CD14-positive monocyte (primary cell): ENCODE measurements at regions not wholly inside any gene's neighbourhood (a gene's known extent, or its start where the extent isn't known, plus 50 kb on each side); places are given as distances from the start of the nearest gene placed in this dataset.

Experiments used
- DNase-seq, 3 donors: peaks; one replicate each; pipeline ENCODE4 v3.0.0-alpha.2; 2011 to 2022
- H2AFZ ChIP-seq: 2 replicates; pipeline ENCODE4 v1.6.0; 2012; ENCODE audit warnings: mild to moderate bottlenecking, low read depth, low read length, inconsistent platforms; ENCODE audit not compliant: insufficient read depth, poor library complexity, severe bottlenecking
- H3K27ac ChIP-seq, 2 donors: 1 replicate in 1 of 2; 2 replicates in 1 of 2; pipeline ENCODE4 v1.5.1; 2012 to 2013; ENCODE audit warnings: low read length in 2 of 2, control low read depth in 1 of 2, inconsistent platforms in 1 of 2, low read depth in 1 of 2, mild to moderate bottlenecking in 1 of 2
- H3K27me3 ChIP-seq, 2 donors: one replicate each; pipeline versions ENCODE4 v1.6.0 to v1.6.1; 2011 to 2013; ENCODE audit warnings: low read length in 2 of 2; ENCODE audit not compliant: control insufficient read depth in 2 of 2, insufficient read depth in 2 of 2
- H3K36me3 ChIP-seq, 2 donors: replicated peaks in 1 of 2; 1 replicate in 1 of 2; 2 replicates in 1 of 2; pipeline versions ENCODE4 v1.5.1 to v1.6.1; 2012 to 2013; ENCODE audit warnings: low read length in 2 of 2, control low read depth in 1 of 2, inconsistent platforms in 1 of 2, mild to moderate bottlenecking in 1 of 2; ENCODE audit not compliant: insufficient read depth in 2 of 2, control insufficient read depth in 1 of 2
- H3K4me1 ChIP-seq, 2 donors: 1 replicate in 1 of 2; 2 replicates in 1 of 2; pipeline versions ENCODE4 v1.5.1 to v1.6.1; 2012 to 2013; ENCODE audit warnings: low read length in 2 of 2, control low read depth in 1 of 2, inconsistent platforms in 1 of 2, mild to moderate bottlenecking in 1 of 2, moderate library complexity in 1 of 2; ENCODE audit not compliant: insufficient read depth in 2 of 2, control insufficient read depth in 1 of 2
- H3K4me2 ChIP-seq: replicated peaks from 2 replicates; pipeline ENCODE3; 2012; ENCODE audit warnings: low read length, moderate library complexity, mild to moderate bottlenecking; ENCODE audit not compliant: poor library complexity, severe bottlenecking; ENCODE audit errors: extremely low read depth
- H3K4me3 ChIP-seq, 3 experiments: fragments of 200-600 bp in 1 of 3; sonication (generic) in 1 of 3; replicated peaks in 1 of 3; 1 replicate in 2 of 3; 2 replicates in 1 of 3; pipeline ENCODE4 v1.5.1; 2011 to 2013; ENCODE audit warnings: low read length in 3 of 3, mild to moderate bottlenecking in 3 of 3, control low read depth in 2 of 3, low read depth in 2 of 3, inconsistent platforms in 1 of 3, moderate library complexity in 1 of 3
- H3K79me2 ChIP-seq: 2 replicates; pipeline ENCODE4 v1.6.0; 2012; ENCODE audit warnings: mild to moderate bottlenecking, control low read depth, inconsistent platforms, low read length, moderate library complexity; ENCODE audit not compliant: insufficient read depth
- H3K9ac ChIP-seq: 2 replicates; pipeline ENCODE4 v1.6.0; 2017; ENCODE audit warnings: low read length, mild to moderate bottlenecking; ENCODE audit not compliant: insufficient read depth, poor library complexity, severe bottlenecking
- H3K9me3 ChIP-seq, 2 donors: replicated peaks in 1 of 2; 1 replicate in 1 of 2; 2 replicates in 1 of 2; pipeline versions ENCODE4 v1.5.1 to v1.6.1; 2012 to 2013; ENCODE audit warnings: low read length in 2 of 2, control low read depth in 1 of 2; ENCODE audit not compliant: control insufficient read depth in 1 of 2, insufficient read depth in 1 of 2
- H4K20me1 ChIP-seq: 2 replicates; pipeline ENCODE4 v1.6.0; 2012; ENCODE audit warnings: mild to moderate bottlenecking, low read length, control low read depth, moderate library complexity; ENCODE audit not compliant: insufficient read depth
- H3K27ac Mint-ChIP-seq, 7 donors: one replicate each; pipeline ENCODE4 v1.8.0; 2020; ENCODE audit warnings: mild to moderate bottlenecking in 7 of 7, mixed read lengths in 7 of 7, moderate library complexity in 6 of 7, inconsistent platforms in 2 of 7
- H3K27me3 Mint-ChIP-seq, 3 donors: one replicate each; pipeline ENCODE4 v1.8.0; 2021 to 2022; ENCODE audit warnings: low read depth in 3 of 3, mild to moderate bottlenecking in 3 of 3, mixed read lengths in 3 of 3, moderate library complexity in 3 of 3, inconsistent platforms in 1 of 3
- H3K36me3 Mint-ChIP-seq, 2 donors: one replicate each; pipeline ENCODE4 v1.8.0; 2020; ENCODE audit warnings: mixed read lengths in 2 of 2, inconsistent platforms in 1 of 2, mild to moderate bottlenecking in 1 of 2
- H3K4me1 Mint-ChIP-seq: one replicate; pipeline ENCODE4 v1.8.0; 2020; ENCODE audit warnings: mild to moderate bottlenecking, mixed read lengths
- H3K4me3 Mint-ChIP-seq, 2 donors: one replicate each; pipeline ENCODE4 v1.8.0; 2020; ENCODE audit warnings: mild to moderate bottlenecking in 2 of 2, mixed read lengths in 2 of 2, moderate library complexity in 1 of 2
- H3K9me3 Mint-ChIP-seq, 7 donors: one replicate each; pipeline ENCODE4 v1.8.0; 2020 to 2022; ENCODE audit warnings: mixed read lengths in 7 of 7, mild to moderate bottlenecking in 6 of 7, moderate library complexity in 6 of 7, inconsistent platforms in 2 of 7
- WGBS: methylation state at CpG from one replicate; pipeline ENCODE4 v1.1.5; 2013; ENCODE audit warnings: missing lambda C conversion rate; ENCODE audit not compliant: insufficient coverage; 5-methylcytosine and 5-hydroxymethylcytosine counted together
- intact Hi-C, 2 donors: fragments of 100-400 bp; cut with micrococcal nuclease; formaldehyde crosslinking; loops; one replicate each; pipeline versions ENCODE4 v1.15.0 to v1.15.1; 2023
- TF ChIP-seq, protein P1 (sequence below): fragments of 200-600 bp; IDR thresholded peaks from one replicate; pipeline ENCODE4 v1.8.0; 2022; ENCODE audit warnings: antibody characterized with exemption, mild to moderate bottlenecking

DNA sequence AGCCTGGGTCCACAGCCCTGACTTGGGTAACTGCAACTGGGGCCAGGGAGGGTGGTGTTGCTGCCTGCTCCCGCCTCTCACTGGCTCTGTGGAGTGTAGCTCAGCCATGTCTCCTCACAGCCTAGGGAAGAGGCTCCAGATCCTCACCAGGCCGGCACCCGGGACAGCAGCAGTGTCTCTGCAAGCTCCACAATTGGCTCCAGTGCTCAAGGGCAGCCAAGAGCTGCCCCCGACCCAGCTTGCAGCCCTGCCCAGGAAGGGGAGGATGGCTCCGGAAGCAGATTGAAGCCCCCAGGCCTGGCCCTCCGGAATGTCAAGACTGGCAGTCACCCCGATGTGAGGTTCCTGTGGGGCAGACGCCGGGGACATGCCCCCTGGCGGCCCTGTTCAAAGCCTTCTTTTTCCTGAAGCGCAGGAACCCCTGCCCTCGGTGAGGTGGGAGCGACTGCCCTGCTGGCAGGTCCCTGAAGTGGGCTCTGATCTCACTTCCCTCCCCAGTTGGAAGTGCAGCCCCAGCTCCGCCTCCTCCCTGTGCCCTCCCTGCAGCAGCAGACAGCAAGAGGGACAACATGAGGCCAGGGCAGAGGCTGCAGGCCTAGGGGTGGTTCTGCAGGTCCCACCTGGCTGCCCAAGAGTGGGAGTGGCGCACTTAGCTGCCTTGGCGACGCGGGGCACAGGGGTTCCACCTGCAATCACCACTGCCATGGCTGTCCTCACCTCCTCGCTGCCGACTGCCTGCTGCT lies 816.2 kb upstream of the LUZP2 start:
- Histone ChIP-seq H3K4me1 (no peaks in the 10 kb centered on the region), H3K36me3 (no peaks in the 10 kb centered on the region), H3K9me3 (peaks cover 0 to 20% of the 10 kb centered on the region in 2 donors), H3K27ac (no peak overlapping the region), H3K4me2 (no peak overlapping the region), H3K9ac (no peak overlapping the region), H3K27me3 (no peaks in the 10 kb centered on the region), H3K4me3 (no peak overlapping the region), H3K79me2 (no peaks in the 10 kb centered on the region), H2AFZ (no peak overlapping the region), H4K20me1 (no peaks in the 10 kb centered on the region)
- intact Hi-C loops = no loop called here
- no peak overlapping the region for H3K27ac Mint-ChIP-seq
- DNase-seq = no peak
- no peaks in the 10 kb centered on the region for H3K4me1 Mint-ChIP-seq
- H3K4me3 Mint-ChIP-seq = no peak overlapping the region
- TF ChIP-seq, protein P1, sequence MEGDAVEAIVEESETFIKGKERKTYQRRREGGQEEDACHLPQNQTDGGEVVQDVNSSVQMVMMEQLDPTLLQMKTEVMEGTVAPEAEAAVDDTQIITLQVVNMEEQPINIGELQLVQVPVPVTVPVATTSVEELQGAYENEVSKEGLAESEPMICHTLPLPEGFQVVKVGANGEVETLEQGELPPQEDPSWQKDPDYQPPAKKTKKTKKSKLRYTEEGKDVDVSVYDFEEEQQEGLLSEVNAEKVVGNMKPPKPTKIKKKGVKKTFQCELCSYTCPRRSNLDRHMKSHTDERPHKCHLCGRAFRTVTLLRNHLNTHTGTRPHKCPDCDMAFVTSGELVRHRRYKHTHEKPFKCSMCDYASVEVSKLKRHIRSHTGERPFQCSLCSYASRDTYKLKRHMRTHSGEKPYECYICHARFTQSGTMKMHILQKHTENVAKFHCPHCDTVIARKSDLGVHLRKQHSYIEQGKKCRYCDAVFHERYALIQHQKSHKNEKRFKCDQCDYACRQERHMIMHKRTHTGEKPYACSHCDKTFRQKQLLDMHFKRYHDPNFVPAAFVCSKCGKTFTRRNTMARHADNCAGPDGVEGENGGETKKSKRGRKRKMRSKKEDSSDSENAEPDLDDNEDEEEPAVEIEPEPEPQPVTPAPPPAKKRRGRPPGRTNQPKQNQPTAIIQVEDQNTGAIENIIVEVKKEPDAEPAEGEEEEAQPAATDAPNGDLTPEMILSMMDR = no peak
- H3K27me3 Mint-ChIP-seq = peaks cover 0 to 3% (median 0%) of the 10 kb centered on the region in 3 donors
- peaks cover 0 to 6% (median 2%) of the 10 kb centered on the region in 7 donors for H3K9me3 Mint-ChIP-seq
- H3K36me3 Mint-ChIP-seq = no peaks in the 10 kb centered on the region
- WGBS = 90% methylated on average over 18 of the region's 20 CpGs

DNA sequence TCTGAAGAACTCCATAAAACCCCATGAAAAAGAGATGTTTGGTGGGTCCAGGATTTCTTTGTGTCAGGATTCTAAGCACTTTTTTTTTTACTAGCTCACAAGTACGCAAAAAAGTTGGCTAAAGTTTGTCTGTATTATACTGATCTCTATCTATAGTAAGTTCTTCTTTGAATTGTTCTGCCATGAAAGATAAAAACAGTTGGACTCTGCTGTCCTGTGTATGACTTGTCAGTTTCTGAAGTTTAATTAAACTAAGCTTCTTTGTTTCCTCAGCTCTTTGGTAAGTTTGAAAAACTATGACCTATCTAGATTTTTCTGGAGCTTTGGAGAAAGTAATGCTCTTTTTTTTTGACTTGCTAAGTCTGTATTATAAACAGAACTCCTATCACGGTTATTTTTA lies 812.2 kb upstream of the LUZP2 start:
- no peak overlapping the region for H3K4me3 ChIP-seq
- Mint-ChIP-seq H3K27ac (no peak overlapping the region), H3K4me1 (no peaks in the 10 kb centered on the region), H3K27me3 (peaks cover 0 to 3% (median 0%) of the 10 kb centered on the region in 3 donors), H3K36me3 (no peaks in the 10 kb centered on the region), H3K9me3 (peaks cover 0 to 7% (median 0%) of the 10 kb centered on the region in 7 donors), H3K4me3 (no peak overlapping the region)
- no CpG with 5 or more reads among the region's 2 CpGs for WGBS
- DNase-seq = no peak
- H3K79me2 ChIP-seq = no peaks in the 10 kb centered on the region
- no peak overlapping the region for H3K4me2 ChIP-seq
- intact Hi-C loops = no loop called here
- H3K27ac ChIP-seq = no peak overlapping the region
- H3K9ac ChIP-seq = no peak overlapping the region
- no peaks in the 10 kb centered on the region for H3K27me3 ChIP-seq
- TF ChIP-seq, protein P1 = no peak
- H3K9me3 ChIP-seq = peaks cover 0 to 16% of the 10 kb centered on the region in 2 donors
- no peaks in the 10 kb centered on the region for H3K4me1 ChIP-seq
- no peaks in the 10 kb centered on the region for H4K20me1 ChIP-seq
- H2AFZ ChIP-seq = no peak overlapping the region
- H3K36me3 ChIP-seq = no peaks in the 10 kb centered on the region
